H1 (cell line): ENCODE measurements at regions not wholly inside any gene's neighbourhood (a gene's known extent, or its start where the extent isn't known, plus 50 kb on each side); places are given as distances from the start of the nearest gene placed in this dataset.

Experiments
- ASH2L ChIP-seq: fragments of 200-600, 300-600 bp; sonication (generic); IDR thresholded peaks from one replicate; pipeline ENCODE4 v1.7.1; 2017; ENCODE audit warnings: low read length
- FOSL1 ChIP-seq: IDR thresholded peaks from 2 replicates; pipeline ENCODE4 v1.6.1; 2011; ENCODE audit warnings: mild to moderate bottlenecking, low read depth, low read length, moderate library complexity; ENCODE audit not compliant: insufficient read depth
- SUZ12 ChIP-seq: fragments of 200-600 bp; sonication (generic); IDR thresholded peaks from 2 replicates; pipeline ENCODE4 v1.6.1; 2012; ENCODE audit warnings: mild to moderate bottlenecking, inconsistent platforms, low read length, moderate library complexity, mixed read lengths

GRCh38 chr2:43041173-43041591 is 185.2 kb downstream of the ZFP36L2 start (continued):
- no peak for TF ChIP-seq ASH2L
- no peak for TF ChIP-seq SUZ12
- TF ChIP-seq FOSL1 = no peak
- TF ChIP-seq, all 59 proteins: peak for 0
